HepG2 (cell line): ENCODE measurements at regions not wholly inside any gene's neighbourhood (a gene's known extent, or its start where the extent isn't known, plus 50 kb on each side); places are given as distances from the start of the nearest gene placed in this dataset.

Source experiments
- EZH2 ChIP-seq: conservative IDR thresholded peaks from 2 replicates; pipeline ENCODE4 v1.6.1; 2012; ENCODE audit warnings: mild to moderate bottlenecking, low read depth, low read length, moderate library complexity
- GTF2F1 ChIP-seq: fragments of 150-350 bp; IDR thresholded peaks from 2 replicates; pipeline ENCODE4 v1.6.1; 2014; ENCODE audit warnings: low read length
- JUND ChIP-seq: sonication (generic); formaldehyde crosslinking; IDR thresholded peaks from 2 replicates; pipeline ENCODE4 v1.8.0; 2022; ENCODE audit warnings: mild to moderate bottlenecking, missing genetic modification reagents
- NRL ChIP-seq: sonication (generic); formaldehyde crosslinking; IDR thresholded peaks from 2 replicates; pipeline ENCODE4 v1.5.0; 2020; ENCODE audit warnings: missing genetic modification reagents, mild to moderate bottlenecking, moderate library complexity, borderline replicate concordance
- SRSF4 ChIP-seq: fragments of 200-400 bp; formaldehyde crosslinking; IDR thresholded peaks from one replicate; pipeline ENCODE4 v1.6.1; 2018; ENCODE audit warnings: mild to moderate bottlenecking, low read depth, low read length, moderate library complexity; ENCODE audit not compliant: poor library complexity, severe bottlenecking
- TBP ChIP-seq: sonication (generic); formaldehyde crosslinking; IDR thresholded peaks from 2 replicates; pipeline ENCODE4 v1.5.0; 2020; ENCODE audit warnings: missing genetic modification reagents
- ZBTB1 ChIP-seq: sonication (generic); formaldehyde crosslinking; IDR thresholded peaks from 2 replicates; pipeline ENCODE4 v1.4.0; 2020; ENCODE audit warnings: missing genetic modification reagents, borderline replicate concordance
- ZNF879 ChIP-seq: sonication (generic); formaldehyde crosslinking; IDR thresholded peaks from 2 replicates; pipeline ENCODE4 v1.8.1; 2023; ENCODE audit warnings: missing genetic modification reagents
- ZSCAN20 ChIP-seq: sonication (generic); formaldehyde crosslinking; IDR thresholded peaks from 2 replicates; pipeline ENCODE4 v1.4.0; 2020; ENCODE audit warnings: missing genetic modification reagents, mild to moderate bottlenecking, borderline replicate concordance
- TF ChIP-seq, protein P1 (sequence below): sonication (generic); formaldehyde crosslinking; IDR thresholded peaks from 2 replicates; pipeline ENCODE4 v1.5.0; 2020; ENCODE audit warnings: mild to moderate bottlenecking, missing genetic modification reagents, moderate library complexity
- TF ChIP-seq, protein P2 (sequence below): IDR thresholded peaks from 2 replicates; pipeline ENCODE4 v1.6.1; 2012; ENCODE audit warnings: inconsistent platforms

- no peak for TF ChIP-seq EZH2
- no peak for TF ChIP-seq GTF2F1
- TF ChIP-seq NRL (CRISPR knock-in tag), result no peak
- TF ChIP-seq ZBTB1 (CRISPR knock-in tag), result no peak
- TF ChIP-seq, protein P1, sequence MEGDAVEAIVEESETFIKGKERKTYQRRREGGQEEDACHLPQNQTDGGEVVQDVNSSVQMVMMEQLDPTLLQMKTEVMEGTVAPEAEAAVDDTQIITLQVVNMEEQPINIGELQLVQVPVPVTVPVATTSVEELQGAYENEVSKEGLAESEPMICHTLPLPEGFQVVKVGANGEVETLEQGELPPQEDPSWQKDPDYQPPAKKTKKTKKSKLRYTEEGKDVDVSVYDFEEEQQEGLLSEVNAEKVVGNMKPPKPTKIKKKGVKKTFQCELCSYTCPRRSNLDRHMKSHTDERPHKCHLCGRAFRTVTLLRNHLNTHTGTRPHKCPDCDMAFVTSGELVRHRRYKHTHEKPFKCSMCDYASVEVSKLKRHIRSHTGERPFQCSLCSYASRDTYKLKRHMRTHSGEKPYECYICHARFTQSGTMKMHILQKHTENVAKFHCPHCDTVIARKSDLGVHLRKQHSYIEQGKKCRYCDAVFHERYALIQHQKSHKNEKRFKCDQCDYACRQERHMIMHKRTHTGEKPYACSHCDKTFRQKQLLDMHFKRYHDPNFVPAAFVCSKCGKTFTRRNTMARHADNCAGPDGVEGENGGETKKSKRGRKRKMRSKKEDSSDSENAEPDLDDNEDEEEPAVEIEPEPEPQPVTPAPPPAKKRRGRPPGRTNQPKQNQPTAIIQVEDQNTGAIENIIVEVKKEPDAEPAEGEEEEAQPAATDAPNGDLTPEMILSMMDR (CRISPR knock-in tag), result no peak
- no peak for TF ChIP-seq SRSF4
- no peak for TF ChIP-seq TBP (CRISPR knock-in tag)
- TF ChIP-seq, protein P2, sequence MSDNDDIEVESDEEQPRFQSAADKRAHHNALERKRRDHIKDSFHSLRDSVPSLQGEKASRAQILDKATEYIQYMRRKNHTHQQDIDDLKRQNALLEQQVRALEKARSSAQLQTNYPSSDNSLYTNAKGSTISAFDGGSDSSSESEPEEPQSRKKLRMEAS, result no peak
- TF ChIP-seq JUND, result no peak
- TF ChIP-seq ZNF879 (CRISPR knock-in tag), result no peak
- TF ChIP-seq ZSCAN20 (CRISPR knock-in tag), result no peak
These were observed 178.7 kb downstream of the SPATA31D1 start for GRCh38 chr9:82167296-82167695.
